HFFc6 (cell line): ENCODE measurements at regions not wholly inside any gene's neighbourhood (a gene's known extent, or its start where the extent isn't known, plus 50 kb on each side); places are given as distances from the start of the nearest gene placed in this dataset.

Experiments
- DNase-seq: peaks from one replicate; pipeline ENCODE4 v3.0.0-alpha.2; 2018
- H3K27ac Mint-ChIP-seq: 2 replicates; pipeline ENCODE4 v1.8.0; 2020; ENCODE audit warnings: mild to moderate bottlenecking, mixed read lengths
- H3K27me3 Mint-ChIP-seq: 2 replicates; pipeline ENCODE4 v1.8.0; 2021; ENCODE audit warnings: mild to moderate bottlenecking, moderate library complexity, mixed read lengths; ENCODE audit not compliant: insufficient read depth
- H3K36me3 Mint-ChIP-seq: 2 replicates; pipeline ENCODE4 v1.8.0; 2021; ENCODE audit warnings: low read depth, mixed read lengths
- H3K4me1 Mint-ChIP-seq: 2 replicates; pipeline ENCODE4 v1.8.0; 2020; ENCODE audit warnings: low read depth, mixed read lengths
- H3K4me3 Mint-ChIP-seq: 2 replicates; pipeline ENCODE4 v1.8.0; 2020; ENCODE audit warnings: mild to moderate bottlenecking, moderate library complexity, mixed read lengths
- H3K9me3 Mint-ChIP-seq: 2 replicates; pipeline ENCODE4 v1.8.0; 2020; ENCODE audit warnings: mild to moderate bottlenecking, mixed read lengths
- CTCF ChIP-seq: fragments of 200-600 bp; sonication (generic); IDR thresholded peaks from 2 replicates; pipeline ENCODE4 v1.5.0; 2021; ENCODE audit warnings: antibody characterized with exemption, mild to moderate bottlenecking

DNA sequence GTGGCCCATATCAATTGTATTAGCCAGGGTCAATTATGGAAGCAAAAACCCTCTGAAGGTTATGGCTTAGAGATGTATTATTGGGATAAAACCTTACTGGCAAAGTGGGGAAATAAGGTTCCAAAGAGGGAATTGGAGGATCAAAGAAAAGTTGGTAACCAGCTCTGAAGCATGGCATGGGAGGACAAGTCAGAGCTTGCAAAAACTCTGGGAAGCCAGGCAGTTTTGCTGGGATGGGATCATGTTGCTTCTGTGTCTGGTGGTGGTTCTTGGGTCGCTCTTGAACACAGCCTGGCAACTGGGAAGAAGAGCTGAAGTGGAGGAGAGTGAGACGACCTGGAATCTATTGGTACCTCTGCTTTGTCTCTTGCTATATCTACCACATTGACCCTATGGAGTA lies 162.6 kb downstream of the PMAIP1 start:
- H3K36me3 Mint-ChIP-seq: no peaks in the 10 kb centered on the region
- H3K9me3 Mint-ChIP-seq: no peaks in the 10 kb centered on the region
- TF ChIP-seq CTCF: no peak
- no peak for DNase-seq
- H3K4me1 Mint-ChIP-seq: peaks cover 45% of the 10 kb centered on the region
- H3K27me3 Mint-ChIP-seq: 0 out of 2 replicates have a peak, but pooled peaks cover 2% of the 10 kb centered on the region
- H3K4me3 Mint-ChIP-seq: no peak overlapping the region
- no peak overlapping the region for H3K27ac Mint-ChIP-seq

DNA sequence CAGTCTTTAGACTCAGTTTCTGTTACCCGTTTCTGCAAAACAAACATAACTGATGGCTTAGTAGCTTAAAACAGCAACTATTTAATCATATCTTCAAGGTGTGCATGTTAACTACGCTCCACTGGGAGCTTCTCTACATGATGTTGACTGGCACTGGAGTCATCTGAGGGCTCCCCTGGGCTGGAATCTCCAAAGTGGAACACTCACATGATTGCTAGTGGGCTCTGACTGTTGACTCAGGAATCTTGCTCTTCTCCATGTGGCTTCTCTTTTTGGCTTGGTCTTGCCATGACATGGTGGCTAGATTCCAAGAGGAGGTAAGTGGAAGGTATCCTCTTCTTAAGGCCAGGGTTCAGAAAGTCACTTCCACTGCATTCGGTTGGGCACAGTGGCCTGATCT lies 160.8 kb downstream of the PMAIP1 start:
- no peak overlapping the region for H3K4me3 Mint-ChIP-seq
- no peak for TF ChIP-seq CTCF
- H3K4me1 Mint-ChIP-seq: peaks cover 37% of the 10 kb centered on the region
- H3K9me3 Mint-ChIP-seq: no peaks in the 10 kb centered on the region
- H3K27me3 Mint-ChIP-seq: 0 out of 2 replicates have a peak, but pooled peaks cover 2% of the 10 kb centered on the region
- H3K27ac Mint-ChIP-seq: no peak overlapping the region
- peak; percentile 13 for DNase-seq
- H3K36me3 Mint-ChIP-seq: no peaks in the 10 kb centered on the region

- no peak overlapping the region for H3K27ac Mint-ChIP-seq
- H3K4me3 Mint-ChIP-seq: no peak overlapping the region
- H3K27me3 Mint-ChIP-seq: 0 out of 2 replicates have a peak, but pooled peaks cover 2% of the 10 kb centered on the region
- H3K36me3 Mint-ChIP-seq: no peaks in the 10 kb centered on the region
- H3K4me1 Mint-ChIP-seq: peaks cover 32% of the 10 kb centered on the region
- H3K9me3 Mint-ChIP-seq: no peaks in the 10 kb centered on the region
- no peak for TF ChIP-seq CTCF
- DNase-seq: no peak
These were observed 160.2 kb downstream of the PMAIP1 start for GRCh38 chr18:60060026-60060425.

DNA sequence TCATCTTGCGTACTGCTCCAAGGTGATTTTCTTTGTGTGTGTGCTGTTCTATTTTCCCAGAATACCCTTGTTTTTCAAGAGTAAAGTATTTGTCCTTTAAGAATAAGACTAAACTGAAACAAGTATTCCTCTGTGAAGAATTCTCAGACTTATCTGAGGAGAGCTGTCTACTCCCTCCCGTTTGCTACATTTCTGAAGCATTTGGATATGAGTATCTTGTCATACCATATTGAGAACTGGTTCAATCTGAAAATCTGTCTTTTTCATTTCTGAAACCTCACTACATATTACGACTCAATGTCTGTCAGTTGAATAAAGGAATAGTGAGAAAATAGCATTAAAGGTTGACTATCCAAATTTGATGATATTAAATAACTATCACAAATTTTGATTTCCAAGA lies 159.4 kb downstream of the PMAIP1 start:
- no peak for TF ChIP-seq CTCF
- Mint-ChIP-seq H3K4me3 (no peak overlapping the region), H3K4me1 (peaks cover 28% of the 10 kb centered on the region), H3K9me3 (no peaks in the 10 kb centered on the region), H3K36me3 (no peaks in the 10 kb centered on the region), H3K27me3 (peaks cover 2% of the 10 kb centered on the region; the same call in 1 of the 2 replicates), H3K27ac (no peak overlapping the region)
- no peak for DNase-seq

GRCh38 chr18:60053747-60054304 lies 154.0 kb downstream of the PMAIP1 start:
- H3K27ac Mint-ChIP-seq: peak overlapping the region; percentile 73

More at GRCh38 chr18:60053747-60054304, 154.0 kb downstream of the PMAIP1 start:
- peak; percentile 98 for DNase-seq
- Mint-ChIP-seq H3K4me3 (peak overlapping the region; percentile 67), H3K36me3 (peaks cover 16% of the 10 kb centered on the region), H3K4me1 (peaks cover 47% of the 10 kb centered on the region), H3K9me3 (no peaks in the 10 kb centered on the region), H3K27me3 (peaks cover 3% of the 10 kb centered on the region)
- TF ChIP-seq CTCF: no peak
